IPS-NIHi7 (cell line): ENCODE measurements at regions not wholly inside any gene's neighbourhood (a gene's known extent, or its start where the extent isn't known, plus 50 kb on each side); places are given as distances from the start of the nearest gene placed in this dataset.
A peak's percentile ranks its signal among the peaks of the same experiment; 100 is the strongest.

Source experiments
- DNase-seq: peaks from one replicate; pipeline ENCODE4 v3.0.0; 2012; ENCODE audit warnings: mixed read lengths; ENCODE audit errors: extremely low spot score

- no peak for DNase-seq
Observed at GRCh38 chr6:50102676-50103075, 52.9 kb upstream of the DEFB112 start.

- no peak for DNase-seq
Observed at GRCh38 chr6:50110587-50110986, 60.9 kb upstream of the DEFB112 start.

- DNase-seq: no peak
Observed at GRCh38 chr6:50112981-50113857, 63.5 kb upstream of the DEFB112 start.

GRCh38 chr6:50116390-50116789 lies 66.7 kb upstream of the DEFB112 start:
- DNase-seq: no peak

- no peak for DNase-seq
Observed at GRCh38 chr6:50116797-50117542, 67.2 kb upstream of the DEFB112 start.

GRCh38 chr6:50120300-50120699 lies 70.6 kb upstream of the DEFB112 start:
- no peak for DNase-seq

- no peak for DNase-seq
Observed at GRCh38 chr6:50123688-50124087, 74.0 kb upstream of the DEFB112 start.

GRCh38 chr6:50124572-50124971 lies 74.8 kb upstream of the DEFB112 start:
- DNase-seq: no peak

GRCh38 chr6:50128420-50129005 lies 78.8 kb upstream of the DEFB112 start:
- DNase-seq: no peak

GRCh38 chr6:50135968-50136367 lies 86.2 kb upstream of the DEFB112 start:
- DNase-seq: no peak

- DNase-seq: no peak
Observed at GRCh38 chr6:50141100-50141499, 91.4 kb upstream of the DEFB112 start.

- DNase-seq: no peak
Observed at GRCh38 chr6:50143011-50143719, 93.4 kb upstream of the DEFB112 start.

GRCh38 chr6:50145125-50145524 lies 95.4 kb upstream of the DEFB112 start:
- peak; percentile 13 for DNase-seq

- DNase-seq: no peak
Observed at GRCh38 chr6:50147371-50147770, 97.6 kb upstream of the DEFB112 start.

GRCh38 chr6:50180646-50181045 lies 130.9 kb upstream of the DEFB112 start:
- DNase-seq: no peak

GRCh38 chr6:50185006-50185405 lies 135.3 kb upstream of the DEFB112 start:
- peak; percentile 68 for DNase-seq

- DNase-seq: no peak
Observed at GRCh38 chr6:50187351-50187921, 137.7 kb upstream of the DEFB112 start.

- peak; percentile 19 for DNase-seq
Observed at GRCh38 chr6:50198245-50198644, 148.5 kb upstream of the DEFB112 start.

GRCh38 chr6:50202766-50203165 lies 153.0 kb upstream of the DEFB112 start:
- DNase-seq: no peak

GRCh38 chr6:50211582-50211981 lies 161.9 kb upstream of the DEFB112 start:
- no peak for DNase-seq

GRCh38 chr6:50213146-50213545 lies 163.4 kb upstream of the DEFB112 start:
- DNase-seq: no peak

GRCh38 chr6:50214937-50215336 lies 165.2 kb upstream of the DEFB112 start:
- no peak for DNase-seq
